DND-41 (cell line): ENCODE measurements at regions not wholly inside any gene's neighbourhood (a gene's known extent, or its start where the extent isn't known, plus 50 kb on each side); places are given as distances from the start of the nearest gene placed in this dataset.

Source experiments
- ATAC-seq: fragments of 200-7000 bp; cut with Tn5 transposase; 3 replicates; pipeline ENCODE4 v1.9.1; 2021; ENCODE audit warnings: low read depth; ENCODE audit not compliant: insufficient read depth
- DNase-seq: peaks from one replicate; pipeline ENCODE4 v3.0.0-alpha.2; 2020
- H2AFZ ChIP-seq: 2 replicates; pipeline ENCODE4 v1.6.0; 2012; ENCODE audit warnings: low read depth, low read length
- H3K27ac ChIP-seq: 2 replicates; pipeline ENCODE4 v1.5.1; 2012; ENCODE audit warnings: low read length, inconsistent platforms
- H3K27me3 ChIP-seq: fragments of 200-600 bp; sonication (generic); 2 replicates; pipeline ENCODE4 v1.6.0; 2012; ENCODE audit warnings: low read length, mild to moderate bottlenecking, inconsistent platforms; ENCODE audit not compliant: insufficient read depth, poor library complexity
- H3K36me3 ChIP-seq: 2 replicates; pipeline ENCODE4 v1.5.1; 2012; ENCODE audit warnings: low read length, inconsistent platforms; ENCODE audit not compliant: insufficient read depth
- H3K4me1 ChIP-seq: 2 replicates; pipeline ENCODE4 v1.5.1; 2012; ENCODE audit warnings: mild to moderate bottlenecking, low read length; ENCODE audit not compliant: insufficient read depth
- H3K4me2 ChIP-seq: 2 replicates; pipeline ENCODE4 v1.6.0; 2012; ENCODE audit warnings: mild to moderate bottlenecking, moderate library complexity, low read length, inconsistent platforms; ENCODE audit not compliant: insufficient read depth
- H3K4me3 ChIP-seq, 2 experiments: fragments of 200-600 bp in 1 of 2; shearing (Covaris generic) in 1 of 2; 2 replicates each; pipeline ENCODE4 v1.5.1; 2012 to 2016; ENCODE audit warnings: inconsistent platforms in 2 of 2, low read length in 2 of 2, mild to moderate bottlenecking in 2 of 2, low read depth in 1 of 2, moderate library complexity in 1 of 2
- H3K79me2 ChIP-seq: 2 replicates; pipeline ENCODE4 v1.6.0; 2012; ENCODE audit warnings: low read length, inconsistent platforms; ENCODE audit not compliant: insufficient read depth
- H3K9ac ChIP-seq: 2 replicates; pipeline ENCODE4 v1.6.0; 2012; ENCODE audit warnings: low read depth, mild to moderate bottlenecking, inconsistent platforms, low read length, moderate library complexity
- H3K9me3 ChIP-seq: 2 replicates; pipeline ENCODE4 v1.5.1; 2012; ENCODE audit warnings: low read length, moderate library complexity, mild to moderate bottlenecking, inconsistent platforms; ENCODE audit not compliant: insufficient read depth, severe bottlenecking
- H4K20me1 ChIP-seq: 2 replicates; pipeline ENCODE4 v1.6.0; 2012; ENCODE audit warnings: low read length; ENCODE audit not compliant: insufficient read depth
- CTCF ChIP-seq: IDR thresholded peaks from 2 replicates; pipeline ENCODE4 v1.5.1; 2012; ENCODE audit warnings: borderline replicate concordance, low read length, moderate library complexity, mild to moderate bottlenecking; ENCODE audit not compliant: poor library complexity, severe bottlenecking; ENCODE audit errors: extremely low read depth
- EZH2 ChIP-seq: IDR thresholded peaks from 3 replicates; pipeline ENCODE4 v1.6.1; 2012; ENCODE audit warnings: borderline replicate concordance, low read depth, mild to moderate bottlenecking, moderate library complexity, low read length, inconsistent platforms; ENCODE audit not compliant: severe bottlenecking

- no peaks in the 10 kb centered on the region for H3K36me3 ChIP-seq
- H3K27me3 ChIP-seq, result peaks cover 3% of the 10 kb centered on the region
- peaks cover 7% of the 10 kb centered on the region for H3K9me3 ChIP-seq
- H3K4me3 ChIP-seq, result no peak overlapping the region
- TF ChIP-seq EZH2 (no peak), CTCF (no peak)
- no peaks in the 10 kb centered on the region for H4K20me1 ChIP-seq
- no peaks in the 10 kb centered on the region for H3K4me1 ChIP-seq
- no peak overlapping the region for H3K27ac ChIP-seq
- H3K4me2 ChIP-seq, result no peak overlapping the region
- ATAC-seq (no peak), DNase-seq (no peak)
- H2AFZ ChIP-seq, result no peak overlapping the region
- H3K79me2 ChIP-seq, result no peaks in the 10 kb centered on the region
- H3K9ac ChIP-seq, result no peak overlapping the region
Measured at GRCh38 chr7:106460792-106461254, 176.0 kb upstream of the NAMPT start.

- TF ChIP-seq CTCF (no peak), EZH2 (no peak)
- peaks cover 7% of the 10 kb centered on the region for H3K9me3 ChIP-seq
- H3K4me1 ChIP-seq, result no peaks in the 10 kb centered on the region
- DNase-seq (no peak), ATAC-seq (no peak)
- H3K4me2 ChIP-seq, result no peak overlapping the region
- H3K36me3 ChIP-seq, result no peaks in the 10 kb centered on the region
- H3K79me2 ChIP-seq, result no peaks in the 10 kb centered on the region
- no peaks in the 10 kb centered on the region for H4K20me1 ChIP-seq
- no peak overlapping the region for H3K27ac ChIP-seq
- no peak overlapping the region for H3K9ac ChIP-seq
- peaks cover 3% of the 10 kb centered on the region for H3K27me3 ChIP-seq
- no peak overlapping the region for H2AFZ ChIP-seq
- no peak overlapping the region for H3K4me3 ChIP-seq
Measured at GRCh38 chr7:106459397-106460072, 174.8 kb upstream of the NAMPT start.

- Histone ChIP-seq H3K4me1 (no peaks in the 10 kb centered on the region), H3K4me3 (no peak overlapping the region), H3K27ac (no peak overlapping the region), H3K4me2 (no peak overlapping the region), H3K27me3 (no peaks in the 10 kb centered on the region), H3K9me3 (peaks cover 14% of the 10 kb centered on the region), H3K36me3 (no peaks in the 10 kb centered on the region), H3K9ac (no peak overlapping the region), H4K20me1 (no peaks in the 10 kb centered on the region), H2AFZ (no peak overlapping the region), H3K79me2 (no peaks in the 10 kb centered on the region)
- no peak for DNase-seq
- no peak for TF ChIP-seq CTCF
- no peak for TF ChIP-seq EZH2
- no peak for ATAC-seq
Measured at GRCh38 chr7:106457678-106458077, 172.9 kb upstream of the NAMPT start.

GRCh38 chr7:106456329-106456728, 171.5 kb upstream of the NAMPT start:
- no peaks in the 10 kb centered on the region for H3K4me1 ChIP-seq
- DNase-seq, result no peak
- no peak overlapping the region for H3K4me2 ChIP-seq
- no peak overlapping the region for H3K27ac ChIP-seq
- H3K9ac ChIP-seq, result no peak overlapping the region
- H3K27me3 ChIP-seq, result no peaks in the 10 kb centered on the region
- H4K20me1 ChIP-seq, result no peaks in the 10 kb centered on the region
- TF ChIP-seq CTCF, result no peak
- TF ChIP-seq EZH2, result no peak
- no peak overlapping the region for H2AFZ ChIP-seq
- H3K36me3 ChIP-seq, result no peaks in the 10 kb centered on the region
- H3K9me3 ChIP-seq, result peaks cover 23% of the 10 kb centered on the region
- H3K4me3 ChIP-seq, result no peak overlapping the region
- no peaks in the 10 kb centered on the region for H3K79me2 ChIP-seq
- no peak for ATAC-seq
